ENCODE measurements at regions not wholly inside any gene's neighbourhood (a gene's known extent, or its start where the extent isn't known, plus 50 kb on each side); places are given as distances from the start of the nearest gene placed in this dataset.

- TF ChIP-seq POLR2AphosphoS5 (IDR thresholded peaks at IDR 0.05; ENCODE audit: borderline replicate concordance, low read depth, low read length) (no peak), EZH2 (IDR thresholded peaks at IDR 0.05) (no peak), FOXP2 (optimal IDR thresholded peaks at IDR 0.05; ENCODE audit: control extremely low read depth, extremely low read length, insufficient read depth) (no peak)
Measured at GRCh38 chr10:63055705-63056104, 77.4 kb upstream of the NRBF2 start.

All from SK-N-MC (cell line).